NCI-H82 (cell line): ENCODE measurements at regions not wholly inside any gene's neighbourhood (a gene's known extent, or its start where the extent isn't known, plus 50 kb on each side); places are given as distances from the start of the nearest gene placed in this dataset.

Experiments
- DNase-seq: peaks from one replicate; lab custom pipeline; 2025; lab: John Stamatoyannopoulos, UW

DNA sequence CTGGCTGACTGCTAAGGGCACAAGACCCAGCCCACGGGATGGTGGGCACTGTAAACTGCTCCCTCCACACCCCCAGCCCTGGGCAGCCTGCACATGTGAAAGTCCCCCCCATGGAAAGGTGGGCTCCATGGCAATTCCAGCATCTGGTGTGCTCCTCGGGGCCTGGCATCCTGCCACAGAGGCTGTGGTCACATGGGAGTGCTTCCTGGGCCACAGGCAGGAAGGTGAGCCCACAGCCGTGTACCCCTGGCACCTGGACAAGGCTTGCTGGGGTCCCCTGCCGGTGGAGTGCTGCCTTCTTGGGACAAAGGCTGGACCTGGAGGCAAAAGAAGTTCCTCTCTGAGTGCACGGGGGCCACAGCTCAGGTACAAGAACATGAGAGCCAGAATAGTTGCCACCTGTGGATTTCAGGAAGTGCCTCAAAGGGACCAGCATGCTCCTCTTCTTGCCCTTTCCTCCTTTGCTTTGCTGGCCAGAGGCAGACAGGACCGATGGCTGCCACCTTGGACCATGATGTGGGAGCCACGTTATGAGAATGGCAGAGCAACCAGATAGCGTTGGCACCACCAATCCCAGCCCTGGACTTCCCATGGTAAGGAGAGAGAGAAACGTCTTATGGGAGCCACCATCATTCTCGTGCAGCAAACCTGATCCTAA, 120.2 kb upstream of the MLN start:
- no peak for DNase-seq

GRCh38 chr6:33921745-33922144, 117.9 kb upstream of the MLN start:
- DNase-seq: no peak

GRCh38 chr6:33918175-33918695, 114.4 kb upstream of the MLN start:
- no peak for DNase-seq

GRCh38 chr6:33915134-33915533, 111.3 kb upstream of the MLN start:
- DNase-seq: peak; percentile 44

- no peak for DNase-seq
These were observed 110.8 kb upstream of the MLN start for GRCh38 chr6:33914645-33915044.

DNA sequence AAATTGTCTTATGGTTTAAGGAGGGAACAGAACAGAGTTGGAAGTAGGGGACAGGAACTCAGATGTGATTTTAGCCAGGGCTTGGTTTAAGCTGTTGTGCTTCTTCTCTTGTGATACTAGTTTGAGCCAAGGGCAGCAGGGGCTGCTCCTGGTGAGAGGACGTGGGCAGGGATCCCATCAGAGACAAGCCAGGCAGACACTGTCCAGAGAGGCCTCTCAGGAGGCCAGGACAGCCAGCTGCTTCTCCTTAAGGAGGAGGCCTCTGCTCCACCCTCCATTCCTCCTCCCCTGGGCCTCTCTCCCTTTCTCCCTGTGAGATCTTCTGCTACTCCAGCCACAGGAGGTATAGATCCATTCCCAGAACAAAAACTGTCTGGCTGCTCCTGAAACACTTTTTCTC, 108.4 kb upstream of the MLN start:
- no peak for DNase-seq

- no peak for DNase-seq
These were observed 107.7 kb upstream of the MLN start for GRCh38 chr6:33911488-33911887.

GRCh38 chr6:33910594-33910993, 106.8 kb upstream of the MLN start:
- no peak for DNase-seq

- no peak for DNase-seq
These were observed 105.9 kb upstream of the MLN start for GRCh38 chr6:33909737-33910136.

- no peak for DNase-seq
These were observed 104.2 kb upstream of the MLN start for GRCh38 chr6:33908025-33908424.

- DNase-seq: no peak
These were observed 103.4 kb upstream of the MLN start for GRCh38 chr6:33907227-33907626.

GRCh38 chr6:33906439-33906838, 102.6 kb upstream of the MLN start:
- DNase-seq: no peak

DNA sequence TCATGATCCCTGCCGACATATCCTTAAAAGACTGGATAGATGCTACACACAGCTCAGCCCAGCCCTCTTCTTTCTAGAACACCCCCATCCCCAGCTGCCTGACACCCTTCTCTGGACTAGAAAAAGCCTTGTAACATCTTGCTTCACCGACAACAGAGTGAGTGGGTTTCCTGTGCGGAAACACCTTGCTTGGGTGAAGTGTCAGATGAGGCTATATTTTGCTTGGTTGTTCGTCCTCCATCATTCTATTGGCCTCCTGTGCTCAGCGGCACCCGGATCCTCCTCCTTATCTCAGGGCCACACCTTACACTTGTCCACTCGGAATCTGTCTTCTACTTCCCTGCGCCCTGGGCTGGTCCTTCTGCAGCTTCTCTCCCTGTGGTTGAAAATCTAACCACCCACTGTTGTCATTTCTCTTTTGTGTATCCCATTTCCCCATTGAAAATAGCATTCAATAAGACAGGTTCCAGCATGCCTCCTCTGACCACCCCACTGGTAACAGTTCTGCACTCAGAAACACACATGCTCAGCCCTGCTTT, 101.3 kb upstream of the MLN start:
- DNase-seq: no peak

DNA sequence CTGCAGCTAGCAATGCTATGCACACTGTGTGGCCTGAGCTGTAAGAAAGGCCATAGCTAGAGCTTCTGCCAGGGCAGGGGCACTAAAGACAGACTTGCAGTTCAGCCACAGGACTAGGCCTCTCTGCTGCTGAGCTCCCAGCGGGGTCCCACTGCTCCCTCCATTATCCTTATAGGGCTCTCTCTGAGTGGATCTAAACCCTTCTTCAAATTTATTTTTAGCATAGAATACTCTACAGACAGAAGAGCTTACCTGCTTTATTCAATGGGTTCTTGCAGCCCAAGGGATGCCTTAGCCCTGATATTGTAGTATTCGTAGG, 100.9 kb upstream of the MLN start:
- DNase-seq: no peak

- peak; percentile 48 for DNase-seq
These were observed 100.4 kb upstream of the MLN start for GRCh38 chr6:33904050-33904746.

DNA sequence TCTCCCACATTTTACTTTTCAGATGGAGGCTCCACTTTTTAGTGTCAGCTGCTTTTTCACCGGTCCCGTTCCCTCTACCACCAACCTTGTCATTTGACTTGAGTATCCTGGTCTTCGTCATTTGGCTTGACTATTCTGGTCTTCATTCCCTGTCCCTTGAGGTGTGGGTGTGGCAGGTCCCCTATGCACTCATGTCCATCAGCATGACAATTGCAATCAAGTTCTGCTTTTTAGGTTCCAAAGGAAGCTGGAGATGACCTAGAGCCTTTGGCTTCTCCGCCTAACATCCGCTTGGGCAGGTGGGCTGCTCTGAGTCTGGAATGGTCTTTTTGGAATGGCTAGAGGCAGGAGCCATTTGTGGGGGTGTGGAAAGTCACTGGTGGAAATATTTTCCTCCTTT, 99.8 kb upstream of the MLN start:
- no peak for DNase-seq

DNA sequence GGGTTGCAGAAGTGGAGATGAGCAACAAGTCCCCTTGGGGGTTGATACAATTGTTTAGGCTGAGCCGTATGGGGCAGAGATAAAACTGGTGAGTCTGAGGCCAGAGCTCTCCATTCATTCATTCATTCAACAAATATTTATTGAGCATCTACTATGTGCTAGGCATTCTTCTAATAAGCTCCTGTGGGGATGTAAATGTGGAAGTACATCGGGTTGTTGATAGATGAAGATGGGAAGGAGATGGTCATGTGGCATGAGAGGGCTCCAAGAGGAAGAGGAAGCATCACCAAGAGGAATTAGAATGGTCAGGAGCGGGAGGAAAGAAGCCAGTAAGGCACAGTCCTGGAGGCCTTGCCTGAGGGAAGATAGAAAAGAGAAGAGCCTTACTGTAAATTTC, 98.7 kb upstream of the MLN start:
- DNase-seq: no peak

- DNase-seq: no peak
These were observed 98.1 kb upstream of the MLN start for GRCh38 chr6:33901822-33902456.

GRCh38 chr6:33898771-33899170, 95.0 kb upstream of the MLN start:
- DNase-seq: no peak

DNA sequence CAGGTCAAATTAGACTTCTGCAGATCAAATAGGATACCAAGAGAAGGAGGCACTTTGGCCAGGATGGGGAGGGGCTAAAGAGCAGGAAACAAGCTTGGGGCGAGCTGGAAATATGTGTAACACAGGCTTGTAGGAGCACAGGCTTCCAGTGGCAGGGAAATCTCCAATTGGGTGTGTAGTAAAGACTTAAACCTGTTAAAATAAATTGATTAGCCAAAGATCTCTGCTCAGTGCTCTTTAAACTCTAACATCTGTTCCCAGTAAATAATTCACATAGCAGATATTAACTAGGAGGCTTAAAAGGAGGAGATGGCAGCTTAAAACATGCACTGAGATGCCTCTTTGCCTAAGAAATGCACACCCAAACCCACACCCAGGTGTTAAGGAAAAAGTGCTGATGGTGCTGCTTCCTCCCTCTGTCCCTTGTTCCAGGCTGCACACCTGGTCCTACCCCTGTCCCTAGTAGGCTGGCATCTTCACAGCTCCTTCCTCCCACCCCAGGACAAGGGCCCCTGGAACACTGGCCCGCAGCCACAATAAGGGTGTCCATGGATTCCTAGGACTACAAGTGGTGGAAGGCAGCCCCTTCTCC, 93.5 kb upstream of the MLN start:
- peak; percentile 92 for DNase-seq

- DNase-seq: peak; percentile 18
These were observed 92.8 kb upstream of the MLN start for GRCh38 chr6:33896391-33897188.

DNA sequence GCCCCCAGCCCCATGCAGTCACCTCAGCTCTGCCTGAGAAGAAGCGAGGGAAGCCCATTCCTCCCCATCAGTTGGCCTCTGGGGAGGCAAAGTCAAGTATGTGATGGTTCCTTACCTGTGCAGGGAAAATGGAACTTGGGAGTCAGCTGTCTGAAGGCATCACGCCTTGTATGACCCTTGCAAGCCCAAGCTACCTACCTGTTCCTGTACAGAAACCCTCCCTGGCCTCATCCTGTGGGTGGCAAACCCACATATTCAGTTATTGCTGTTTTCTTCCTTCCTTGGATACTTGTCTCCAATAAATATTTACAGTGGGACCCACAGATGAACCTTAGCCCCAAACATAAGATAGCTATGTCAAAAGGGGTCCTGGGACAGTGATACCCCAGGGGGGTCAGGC, 92.2 kb upstream of the MLN start:
- no peak for DNase-seq
